ENCODE measurements at regions not wholly inside any gene's neighbourhood (a gene's known extent, or its start where the extent isn't known, plus 50 kb on each side); places are given as distances from the start of the nearest gene placed in this dataset.

DNA sequence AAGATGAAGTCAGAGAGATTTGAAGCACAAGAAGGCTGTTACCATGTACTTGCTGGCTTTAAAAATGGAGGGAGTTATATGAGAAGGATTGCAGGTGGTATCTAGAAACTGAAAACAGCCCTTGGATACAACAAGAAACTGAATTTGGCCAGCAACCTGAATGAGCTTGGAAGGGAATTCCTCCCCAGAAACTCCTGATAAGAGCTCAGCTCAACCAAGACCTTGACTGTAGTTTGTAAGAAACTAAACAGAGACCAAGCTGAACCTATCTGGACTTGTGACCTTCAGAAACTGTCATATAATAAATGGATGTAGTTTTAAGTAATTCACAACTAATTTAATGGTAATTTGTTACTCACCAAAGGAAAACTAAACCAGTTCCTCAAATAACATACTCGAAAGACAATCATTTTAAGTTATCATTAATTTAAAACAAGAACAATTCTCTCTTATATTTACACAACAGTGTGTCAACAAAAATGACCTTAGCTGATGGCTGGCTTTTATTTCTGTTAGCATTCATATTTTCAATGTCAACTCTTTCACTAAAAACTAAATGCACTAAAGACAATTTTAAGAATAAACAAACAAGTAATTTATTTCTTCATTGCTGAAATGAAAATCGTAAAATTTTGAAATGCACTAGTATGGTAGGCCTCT is 1218.4 kb upstream of the TMPRSS15 start:
- Histone ChIP-seq H3K4me2 (ENCODE audit: insufficient read depth, low read length) (no peak overlapping the region), H4K20me1 (replicated peaks; ENCODE audit: control insufficient read depth, extremely low read depth, insufficient read depth, low read length) (no peaks in the 10 kb centered on the region), H3K79me2 (ENCODE audit: control insufficient read depth, insufficient read depth, low read length) (no peaks in the 10 kb centered on the region), H3K4me3 (replicated peaks in 1 of 3; ENCODE audit: insufficient read depth in 1 of 3, low read depth in 1 of 3, low read length in 3 of 3) (no peak overlapping the region), H3K9ac (replicated peaks; ENCODE audit: extremely low read depth, insufficient read depth, low read length) (no peak overlapping the region), H3K27ac (ENCODE audit: insufficient read depth, low read depth, low read length) (no peak overlapping the region), H3K9me1 (replicated peaks; ENCODE audit: control insufficient read depth, extremely low read depth, insufficient read depth, low read length) (no peaks in the 10 kb centered on the region), H2AFZ (ENCODE audit: low read depth, low read length) (no peak overlapping the region), H3K9me3 (replicated peaks; ENCODE audit: control insufficient read depth, insufficient read depth, low read length) (no peaks in the 10 kb centered on the region), H3K36me3 (ENCODE audit: control insufficient read depth in 2 of 2, extremely low read depth in 1 of 2, insufficient read depth in 2 of 2, low read length in 2 of 2) (no peaks in the 10 kb centered on the region), H3K4me1 (ENCODE audit: control insufficient read depth, extremely low read depth, insufficient read depth, low read length) (no peaks in the 10 kb centered on the region), H3K27me3 (ENCODE audit: control insufficient read depth in 2 of 2, insufficient read depth in 2 of 2, low read length in 2 of 2) (no peaks in the 10 kb centered on the region)
- no TSS peak for BruUV-seq (replicated peaks)
- intact Hi-C loops (cut with micrococcal nuclease) (no loop called here), dilution Hi-C loops (cut with MboI; ENCODE audit: extremely low pct_ligation_motif_present, low sequenced_read_pairs) (no loop called here)
- no peak for TF ChIP-seq MYC (IDR thresholded peaks at IDR 0.05; ENCODE audit: low read depth, low read length)
- no peak for TF ChIP-seq GATA2 (IDR thresholded peaks at IDR 0.05; ENCODE audit: insufficient read depth, insufficient read length, low read depth, low read length)
- no peak for TF ChIP-seq MAX (IDR thresholded peaks at IDR 0.05; ENCODE audit: insufficient read depth, insufficient read length)
- TF ChIP-seq JUN (IDR thresholded peaks at IDR 0.05; ENCODE audit: borderline replicate concordance, insufficient read depth, insufficient read length, low read depth) = no peak
- TF ChIP-seq FOS (IDR thresholded peaks at IDR 0.05; ENCODE audit: borderline replicate concordance, insufficient read depth, low read length) = no peak
- no peak for TF ChIP-seq POLR2AphosphoS5 (IDR thresholded peaks at IDR 0.05; ENCODE audit: insufficient read depth, low read depth, low read length)
- no peak for TF ChIP-seq CTCF (IDR thresholded peaks at IDR 0.05; ENCODE audit: extremely low read depth in 1 of 2, insufficient read depth in 1 of 2, low read depth in 1 of 2, low read length in 2 of 2)
- TF ChIP-seq POLR2A (IDR thresholded peaks at IDR 0.05; ENCODE audit: low read depth, low read length) = no peak
- no peak for TF ChIP-seq EZH2 (IDR thresholded peaks at IDR 0.05; ENCODE audit: borderline replicate concordance, low read depth, low read length, severe bottlenecking)
- FAIRE-seq = no peak
- ChIA-PET CTCF (no interaction called here), POLR2A (no interaction called here)
- DNase-seq (ENCODE audit: low read depth, low spot score) = no peak

All from endothelial cell of umbilical vein (primary cell).